Smooth muscle cell of the brain vasculature (primary cell): ENCODE measurements at regions not wholly inside any gene's neighbourhood (a gene's known extent, or its start where the extent isn't known, plus 50 kb on each side); places are given as distances from the start of the nearest gene placed in this dataset.
"Not testable (repeated sequence)": the region's sequence is repeated elsewhere in the genome, so short reads cannot be mapped to it uniquely, and the experiment has no call there.

Source experiments
- DNase-seq: peaks from one replicate; pipeline ENCODE4 v3.0.0-alpha.2; 2012; ENCODE audit warnings: low read depth, low spot score

GRCh38 chr5:39980056-39980455 is 555.3 kb upstream of the DAB2 start:
- DNase-seq = peak; percentile 81

- DNase-seq = no peak
Measured at GRCh38 chr5:39977066-39977655, 552.4 kb upstream of the DAB2 start.

- DNase-seq = no peak
Measured at GRCh38 chr5:39970117-39970798, 545.5 kb upstream of the DAB2 start.

GRCh38 chr5:39968381-39968780 is 543.6 kb upstream of the DAB2 start:
- DNase-seq = no peak

GRCh38 chr5:39955156-39955555 is 530.4 kb upstream of the DAB2 start:
- DNase-seq = no peak

- DNase-seq = no peak
Measured at GRCh38 chr5:39951070-39951469, 526.3 kb upstream of the DAB2 start.

- peak; percentile 45 for DNase-seq
Measured at GRCh38 chr5:39948867-39949468, 524.2 kb upstream of the DAB2 start.

- DNase-seq = no peak
Measured at GRCh38 chr5:39948341-39948740, 523.6 kb upstream of the DAB2 start.

GRCh38 chr5:39947657-39948056 is 522.9 kb upstream of the DAB2 start:
- DNase-seq = no peak

- no peak for DNase-seq
Measured at GRCh38 chr5:39946356-39947045, 521.7 kb upstream of the DAB2 start.

- no peak for DNase-seq
Measured at GRCh38 chr5:39945870-39946269, 521.1 kb upstream of the DAB2 start.

- DNase-seq = no peak
Measured at GRCh38 chr5:39943811-39944210, 519.0 kb upstream of the DAB2 start.

- no peak for DNase-seq
Measured at GRCh38 chr5:39942606-39943005, 517.8 kb upstream of the DAB2 start.

GRCh38 chr5:39941416-39941815 is 516.6 kb upstream of the DAB2 start:
- no peak for DNase-seq

- DNase-seq = no peak
Measured at GRCh38 chr5:39934830-39935229, 510.1 kb upstream of the DAB2 start.

- no peak for DNase-seq
Measured at GRCh38 chr5:39933061-39933460, 508.3 kb upstream of the DAB2 start.

- no peak for DNase-seq
Measured at GRCh38 chr5:39928709-39929108, 503.9 kb upstream of the DAB2 start.

GRCh38 chr5:39919876-39920275 is 495.1 kb upstream of the DAB2 start:
- no peak for DNase-seq

- no peak for DNase-seq
Measured at GRCh38 chr5:39912906-39913305, 488.1 kb upstream of the DAB2 start.

- DNase-seq = not testable (repeated sequence)
Measured at GRCh38 chr5:39907267-39907951, 482.6 kb upstream of the DAB2 start.

- no peak for DNase-seq
Measured at GRCh38 chr5:39906146-39906545, 481.4 kb upstream of the DAB2 start.

- no peak for DNase-seq
Measured at GRCh38 chr5:39905356-39905755, 480.6 kb upstream of the DAB2 start.
